Tongue (tissue), 2 donors: ENCODE measurements at regions not wholly inside any gene's neighbourhood (a gene's known extent, or its start where the extent isn't known, plus 50 kb on each side); places are given as distances from the start of the nearest gene placed in this dataset. TPM values are rescaled to one million over a fixed set of nuclear protein-coding genes. Genes with fewer than 3 reads are reported as not detected.

Experiments used
- DNase-seq: peaks from one replicate; pipeline ENCODE4 v3.0.0-alpha.2; 2015
- small RNA-seq: library from RNA; depleted of rRNA; stranded (forward); fragments of <200 nt; gene quantifications from one replicate; pipeline ENCODE3, GENCODE V24; 2014; ENCODE audit warnings: low replicate concordance

GRCh38 chr4:123325241-123325681 lies 71.3 kb upstream of the SPRY1 start:
- DNase-seq = no peak

DNA sequence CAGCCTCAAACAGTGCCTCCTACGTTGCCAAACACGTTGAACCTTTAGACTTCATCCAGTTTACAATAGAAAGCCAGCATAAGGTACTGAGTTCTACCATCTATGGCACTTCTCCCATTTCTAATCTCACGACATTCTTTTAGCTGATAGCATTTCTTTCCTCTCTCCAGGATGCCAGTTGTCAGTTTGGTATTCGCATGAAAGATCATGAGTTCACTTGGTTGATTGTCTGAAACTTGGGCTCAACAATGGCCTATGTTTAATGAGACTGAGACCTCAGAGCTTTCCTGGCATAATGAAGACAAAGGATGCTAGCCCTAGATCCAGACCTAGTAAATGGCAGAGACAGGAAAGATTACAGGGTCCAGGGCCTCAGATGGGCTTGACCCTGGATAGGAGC lies 69.2 kb upstream of the SPRY1 start:
- DNase-seq = no peak

- DNase-seq = no peak
Observed at GRCh38 chr4:123327846-123328429, 68.7 kb upstream of the SPRY1 start.

- no peak for DNase-seq
Observed at GRCh38 chr4:123338715-123339114, 57.9 kb upstream of the SPRY1 start.

DNA sequence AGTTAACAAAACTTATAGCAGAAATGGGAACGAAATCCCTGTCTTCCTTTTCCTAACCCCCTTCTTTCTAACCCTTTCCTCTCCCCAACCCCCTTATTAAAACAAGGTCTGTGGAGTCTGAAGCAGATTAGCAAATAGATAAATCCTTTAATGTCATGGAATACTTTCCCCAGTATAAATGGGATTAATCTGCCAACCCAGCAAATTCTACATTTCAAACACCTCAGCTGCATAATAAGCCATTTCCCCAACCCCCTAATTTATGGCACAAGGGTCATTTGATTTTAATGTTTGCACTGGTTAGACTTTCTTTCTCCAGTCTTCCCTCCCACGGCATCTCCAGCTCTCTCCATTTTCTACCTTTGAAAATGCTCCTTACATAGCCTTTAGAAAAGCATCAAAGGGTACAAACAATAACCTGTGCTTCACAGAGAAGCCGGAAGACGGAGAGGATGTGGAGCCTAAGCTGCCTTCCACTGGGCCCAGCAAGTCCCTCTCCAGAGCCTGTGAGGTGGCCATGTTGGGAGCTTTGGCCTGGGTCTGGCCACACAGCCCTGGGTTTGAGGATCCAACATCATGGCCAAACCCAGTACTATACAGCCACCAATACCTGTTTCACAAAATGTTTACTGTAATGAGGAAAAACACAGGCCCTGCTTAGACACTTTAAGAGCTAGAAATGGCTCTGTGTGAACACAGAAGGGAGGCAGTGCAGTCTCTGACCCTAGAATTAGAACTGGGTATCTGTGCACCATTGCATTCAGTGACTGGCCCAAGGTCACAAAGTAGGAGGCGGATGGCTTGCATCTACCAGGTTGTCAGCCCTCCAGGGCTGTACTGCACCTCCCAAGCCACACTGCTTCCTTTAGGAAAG lies 56.9 kb upstream of the SPRY1 start:
- DNase-seq = no peak

DNA sequence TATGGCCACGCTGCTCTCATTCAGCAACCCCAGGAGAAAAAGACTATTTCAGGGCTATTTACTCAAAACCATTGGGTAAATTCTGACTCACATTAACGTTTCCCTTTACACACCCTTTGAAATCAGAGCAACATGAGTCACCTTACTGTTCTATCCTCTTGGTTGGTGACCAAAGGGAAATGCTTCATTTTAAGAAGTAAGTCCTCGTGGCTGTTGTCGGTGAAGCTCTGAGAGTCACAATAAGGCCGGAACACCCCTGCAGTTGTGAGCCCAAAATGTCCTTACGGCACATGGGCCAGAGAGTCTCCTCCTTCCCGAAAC lies 56.3 kb upstream of the SPRY1 start:
- no peak for DNase-seq

DNA sequence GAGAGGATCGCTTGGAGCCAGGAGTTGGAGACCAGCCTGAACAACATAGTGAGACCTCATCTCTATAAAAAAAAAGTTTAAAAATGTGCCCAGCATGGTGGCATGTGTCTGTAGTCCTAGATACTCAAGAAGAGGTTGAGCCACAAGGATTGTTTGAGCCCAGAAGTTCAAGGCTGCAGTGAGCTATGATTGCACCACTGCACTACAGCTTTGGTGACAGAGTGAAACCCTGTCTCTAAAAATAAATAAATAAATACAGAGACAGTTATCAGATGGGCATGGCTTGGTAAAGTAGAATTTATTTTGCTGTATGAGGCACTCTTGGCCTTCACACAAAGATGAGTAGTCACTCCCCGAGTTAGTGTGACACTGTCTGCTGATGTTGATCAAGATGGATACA lies 54.1 kb upstream of the SPRY1 start:
- no peak for DNase-seq

DNA sequence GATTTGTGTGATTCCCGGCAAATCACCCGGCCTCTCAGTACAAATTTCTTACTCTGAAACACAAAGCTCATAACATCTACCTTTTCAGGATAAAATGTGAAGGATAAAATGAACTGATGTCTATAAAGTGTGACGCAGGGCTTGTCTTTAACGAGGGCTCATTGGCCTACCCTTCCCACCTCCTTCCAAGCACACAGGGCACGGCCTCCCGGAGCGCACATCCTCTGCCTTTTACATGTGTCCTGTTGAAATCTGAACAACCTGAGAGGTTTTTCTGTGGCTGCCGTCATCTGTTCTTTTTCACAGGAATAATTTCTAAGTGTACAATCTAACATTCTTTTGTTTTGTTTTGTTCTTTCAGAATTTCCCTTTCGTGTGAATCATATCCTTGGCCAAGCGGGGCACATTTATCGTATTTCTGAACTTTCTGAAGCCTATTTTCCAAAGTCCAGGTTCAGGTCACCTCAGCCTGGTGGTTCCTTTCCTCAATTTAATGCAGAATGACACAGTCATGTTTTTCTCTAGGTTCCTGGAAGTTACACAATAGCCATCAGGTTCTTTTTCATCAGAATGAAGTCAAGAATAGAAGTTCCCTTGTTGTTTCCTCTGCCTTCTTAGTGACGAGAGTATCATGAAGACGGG lies 53.1 kb upstream of the SPRY1 start:
- DNase-seq = no peak

- DNase-seq = no peak
Observed at GRCh38 chr4:123345137-123345934, 51.3 kb upstream of the SPRY1 start.

DNA sequence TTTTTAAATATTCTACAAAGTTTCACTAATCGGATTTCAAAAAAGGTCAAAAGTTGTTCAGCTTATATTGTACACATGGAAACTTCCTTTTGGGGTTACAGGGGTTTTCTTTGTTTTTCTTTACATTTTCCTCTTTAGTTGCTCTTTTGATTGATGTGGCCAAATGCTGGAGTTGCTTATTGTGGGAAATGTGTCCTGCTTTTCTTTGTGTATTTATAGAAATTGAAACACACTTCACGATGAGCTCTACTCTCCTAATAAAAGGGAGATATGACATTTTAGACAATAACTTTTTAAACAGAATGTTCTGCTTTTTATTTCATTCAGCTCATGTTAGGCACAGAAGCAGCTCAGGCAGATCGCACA lies 50.7 kb upstream of the SPRY1 start:
- peak; percentile 67 for DNase-seq

DNA sequence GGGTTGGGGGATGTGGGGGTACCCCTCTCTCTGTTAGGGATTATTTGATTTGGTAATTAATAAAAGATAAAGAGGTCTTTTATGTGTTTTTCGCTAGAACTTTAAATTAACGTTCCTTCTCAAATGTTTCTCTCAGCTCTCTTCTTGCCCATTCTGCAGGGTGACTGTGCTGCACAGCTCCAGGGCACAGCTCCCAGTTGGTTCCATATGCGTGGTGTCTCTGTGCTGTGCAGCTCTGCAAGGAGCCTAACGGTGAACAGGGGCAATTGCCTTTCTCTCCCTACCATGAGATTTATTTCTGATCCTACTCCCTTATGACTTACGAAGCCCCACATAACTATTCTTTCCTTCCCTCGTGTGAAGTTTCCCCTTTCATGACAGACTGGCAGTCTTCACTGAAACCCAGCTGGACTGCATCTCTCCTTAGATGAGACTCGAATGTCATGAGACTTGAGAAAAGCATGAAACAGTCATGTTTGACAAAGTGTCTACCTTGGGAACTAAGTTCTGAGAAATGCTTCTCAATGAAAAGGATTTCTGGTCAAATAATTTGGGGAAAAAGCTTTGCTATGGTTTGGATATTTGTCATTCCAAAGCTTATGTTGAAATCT lies 50.2 kb upstream of the SPRY1 start:
- DNase-seq = no peak

Small RNAs in the stretch of these regions (small RNA-seq; reads per million reads assigned to genes)
- gene AC026402.1 = not detected
